HFFc6 (cell line): ENCODE measurements at regions not wholly inside any gene's neighbourhood (a gene's known extent, or its start where the extent isn't known, plus 50 kb on each side); places are given as distances from the start of the nearest gene placed in this dataset.

Source experiments
- DNase-seq: peaks from one replicate; pipeline ENCODE4 v3.0.0-alpha.2; 2018
- H3K27ac Mint-ChIP-seq: 2 replicates; pipeline ENCODE4 v1.8.0; 2020; ENCODE audit warnings: mild to moderate bottlenecking, mixed read lengths
- H3K27me3 Mint-ChIP-seq: 2 replicates; pipeline ENCODE4 v1.8.0; 2021; ENCODE audit warnings: mild to moderate bottlenecking, moderate library complexity, mixed read lengths; ENCODE audit not compliant: insufficient read depth
- H3K36me3 Mint-ChIP-seq: 2 replicates; pipeline ENCODE4 v1.8.0; 2021; ENCODE audit warnings: low read depth, mixed read lengths
- H3K4me1 Mint-ChIP-seq: 2 replicates; pipeline ENCODE4 v1.8.0; 2020; ENCODE audit warnings: low read depth, mixed read lengths
- H3K4me3 Mint-ChIP-seq: 2 replicates; pipeline ENCODE4 v1.8.0; 2020; ENCODE audit warnings: mild to moderate bottlenecking, moderate library complexity, mixed read lengths
- H3K9me3 Mint-ChIP-seq: 2 replicates; pipeline ENCODE4 v1.8.0; 2020; ENCODE audit warnings: mild to moderate bottlenecking, mixed read lengths
- TF ChIP-seq, protein P1 (sequence below): fragments of 200-600 bp; sonication (generic); IDR thresholded peaks from 2 replicates; pipeline ENCODE4 v1.5.0; 2021; ENCODE audit warnings: antibody characterized with exemption, mild to moderate bottlenecking

- H3K27ac Mint-ChIP-seq = no peak overlapping the region
- no peaks in the 10 kb centered on the region for H3K4me1 Mint-ChIP-seq
- peaks cover 6% of the 10 kb centered on the region for H3K36me3 Mint-ChIP-seq
- H3K4me3 Mint-ChIP-seq = no peak overlapping the region
- TF ChIP-seq, protein P1, sequence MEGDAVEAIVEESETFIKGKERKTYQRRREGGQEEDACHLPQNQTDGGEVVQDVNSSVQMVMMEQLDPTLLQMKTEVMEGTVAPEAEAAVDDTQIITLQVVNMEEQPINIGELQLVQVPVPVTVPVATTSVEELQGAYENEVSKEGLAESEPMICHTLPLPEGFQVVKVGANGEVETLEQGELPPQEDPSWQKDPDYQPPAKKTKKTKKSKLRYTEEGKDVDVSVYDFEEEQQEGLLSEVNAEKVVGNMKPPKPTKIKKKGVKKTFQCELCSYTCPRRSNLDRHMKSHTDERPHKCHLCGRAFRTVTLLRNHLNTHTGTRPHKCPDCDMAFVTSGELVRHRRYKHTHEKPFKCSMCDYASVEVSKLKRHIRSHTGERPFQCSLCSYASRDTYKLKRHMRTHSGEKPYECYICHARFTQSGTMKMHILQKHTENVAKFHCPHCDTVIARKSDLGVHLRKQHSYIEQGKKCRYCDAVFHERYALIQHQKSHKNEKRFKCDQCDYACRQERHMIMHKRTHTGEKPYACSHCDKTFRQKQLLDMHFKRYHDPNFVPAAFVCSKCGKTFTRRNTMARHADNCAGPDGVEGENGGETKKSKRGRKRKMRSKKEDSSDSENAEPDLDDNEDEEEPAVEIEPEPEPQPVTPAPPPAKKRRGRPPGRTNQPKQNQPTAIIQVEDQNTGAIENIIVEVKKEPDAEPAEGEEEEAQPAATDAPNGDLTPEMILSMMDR = no peak
- no peak for DNase-seq
- no peaks in the 10 kb centered on the region; the same call in 1 of the 2 replicates for H3K27me3 Mint-ChIP-seq
- H3K9me3 Mint-ChIP-seq = peaks cover 52% of the 10 kb centered on the region
Measured at GRCh38 chr13:21924958-21925357, 254.1 kb downstream of the FGF9 start.

DNA sequence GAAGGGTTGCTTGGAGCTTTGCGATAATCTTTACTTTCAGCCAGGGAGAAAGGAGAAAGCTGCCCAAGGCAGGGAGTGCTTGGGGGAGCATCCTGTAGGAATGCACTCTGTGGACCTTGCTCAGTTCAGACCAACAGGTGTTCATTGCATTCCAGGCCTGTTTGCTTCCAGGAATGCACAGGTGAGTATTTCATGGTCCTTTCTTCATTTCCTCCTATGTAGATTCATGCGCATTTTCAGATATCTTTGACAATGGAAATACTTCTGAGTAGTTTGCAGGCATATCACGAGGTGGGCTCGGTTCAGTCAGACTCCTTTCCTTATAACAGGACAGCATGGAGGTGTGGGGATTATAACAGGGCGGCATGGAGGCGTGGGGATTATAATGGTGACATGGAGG lies 254.8 kb downstream of the FGF9 start:
- H3K27me3 Mint-ChIP-seq = no peaks in the 10 kb centered on the region; the same call in 1 of the 2 replicates
- peaks cover 6% of the 10 kb centered on the region for H3K36me3 Mint-ChIP-seq
- H3K4me1 Mint-ChIP-seq = no peaks in the 10 kb centered on the region
- TF ChIP-seq, protein P1 = no peak
- no peak overlapping the region for H3K4me3 Mint-ChIP-seq
- no peak for DNase-seq
- H3K9me3 Mint-ChIP-seq = peaks cover 56% of the 10 kb centered on the region
- H3K27ac Mint-ChIP-seq = no peak overlapping the region

DNA sequence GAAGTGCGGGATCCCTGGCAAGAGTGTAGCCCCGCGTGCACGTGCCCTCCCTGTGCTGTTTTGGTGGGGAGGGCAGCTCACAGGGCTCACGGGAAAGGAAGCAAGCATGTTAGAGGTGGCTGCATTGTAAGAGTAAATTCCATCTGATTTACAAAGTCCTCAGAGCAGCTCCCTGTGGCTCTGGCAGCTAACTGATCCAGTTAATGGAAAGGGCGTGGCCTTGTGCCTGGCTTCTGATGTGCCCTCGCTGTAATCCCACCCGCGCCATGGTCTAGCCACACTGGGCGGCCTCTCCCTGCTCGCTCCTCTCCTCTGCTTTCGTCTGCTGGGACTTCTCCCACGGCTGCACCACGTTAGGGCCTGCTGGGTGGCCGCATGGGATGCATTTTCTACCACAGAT lies 258.5 kb downstream of the FGF9 start:
- Mint-ChIP-seq H3K9me3 (peaks cover 38% of the 10 kb centered on the region), H3K4me3 (no peak overlapping the region), H3K27ac (no peak overlapping the region)

DNA sequence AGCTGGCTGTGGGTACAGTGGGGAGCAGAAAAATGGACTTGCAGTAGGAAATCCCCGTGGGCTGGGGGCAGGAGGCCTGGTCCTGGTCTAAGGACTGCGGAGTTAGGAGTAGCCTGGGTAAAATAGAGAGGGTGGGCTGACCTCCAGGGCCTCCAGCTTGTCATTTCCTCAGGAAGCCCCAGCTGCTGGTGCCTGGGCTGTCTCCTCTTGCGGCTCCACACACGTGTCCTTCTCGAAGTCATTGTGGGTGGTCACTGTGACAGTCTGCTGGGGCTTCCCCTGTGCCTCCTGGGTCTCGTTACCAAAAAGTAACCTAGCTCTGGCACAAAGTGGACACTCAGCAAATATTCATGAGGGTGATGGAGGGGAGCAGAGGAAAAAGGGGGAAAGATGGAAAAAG lies 259.7 kb downstream of the FGF9 start:
- H3K27ac Mint-ChIP-seq = no peak overlapping the region
- no peaks in the 10 kb centered on the region for H3K4me1 Mint-ChIP-seq
- no peak overlapping the region for H3K4me3 Mint-ChIP-seq

More for the DNA sequence above, 258.5 kb downstream of the FGF9 start:
- no peak for DNase-seq
- Mint-ChIP-seq H3K27me3 (no peaks in the 10 kb centered on the region; the same call in 1 of the 2 replicates), H3K4me1 (no peaks in the 10 kb centered on the region), H3K36me3 (peaks cover 3% of the 10 kb centered on the region)
- TF ChIP-seq, protein P1 = no peak

DNA sequence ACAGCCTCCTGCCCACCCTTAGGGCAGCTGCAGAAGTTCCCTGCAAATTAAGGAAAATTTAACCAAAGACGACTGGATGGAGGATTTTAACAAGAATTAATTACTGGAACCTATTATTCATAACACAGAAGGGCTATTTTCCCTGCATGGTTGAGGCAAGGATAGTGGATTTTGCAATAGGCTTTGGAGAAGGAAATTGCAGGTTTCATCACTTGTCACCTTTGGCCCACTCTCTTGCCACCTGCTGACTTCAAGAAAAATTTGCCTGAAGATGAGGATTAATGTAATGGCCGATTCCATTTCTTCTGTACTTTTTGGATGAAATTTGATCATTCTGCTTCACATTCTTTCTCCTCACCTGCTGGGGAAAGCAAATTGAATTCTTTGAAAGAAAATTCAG lies 261.7 kb downstream of the FGF9 start:
- H3K36me3 Mint-ChIP-seq = no peaks in the 10 kb centered on the region; the same call in 1 of the 2 replicates
- H3K4me3 Mint-ChIP-seq = no peak overlapping the region
- TF ChIP-seq, protein P1 = no peak
- no peak overlapping the region for H3K27ac Mint-ChIP-seq
- no peak for DNase-seq
- H3K27me3 Mint-ChIP-seq = no peaks in the 10 kb centered on the region
- no peaks in the 10 kb centered on the region for H3K4me1 Mint-ChIP-seq
- H3K9me3 Mint-ChIP-seq = peaks cover 19% of the 10 kb centered on the region

More for the DNA sequence above, 259.7 kb downstream of the FGF9 start:
- TF ChIP-seq, protein P1 = no peak
- H3K36me3 Mint-ChIP-seq = no peaks in the 10 kb centered on the region; the same call in 1 of the 2 replicates
- no peak for DNase-seq
- peaks cover 27% of the 10 kb centered on the region for H3K9me3 Mint-ChIP-seq
- no peaks in the 10 kb centered on the region; the same call in 1 of the 2 replicates for H3K27me3 Mint-ChIP-seq

DNA sequence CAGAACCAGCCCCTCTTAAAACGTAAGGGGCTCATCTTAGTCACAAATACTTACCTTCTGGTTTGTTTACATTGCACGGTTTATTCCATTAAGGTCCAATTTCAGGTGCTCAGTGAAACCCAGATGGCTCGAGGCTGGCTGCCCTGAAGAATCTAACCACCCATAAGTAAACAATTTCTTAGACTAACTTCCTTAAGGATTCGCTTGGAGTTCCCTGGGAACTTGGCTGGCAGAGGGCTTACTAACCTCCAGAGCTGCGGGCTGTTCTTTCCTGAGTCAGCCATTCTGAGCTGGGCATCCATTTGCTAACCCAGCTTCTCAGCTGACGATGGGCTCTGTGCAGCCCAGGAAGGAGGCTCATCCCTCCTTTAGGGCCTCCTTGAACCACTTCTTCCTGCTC lies 262.1 kb downstream of the FGF9 start:
- Mint-ChIP-seq H3K36me3 (no peaks in the 10 kb centered on the region; the same call in 1 of the 2 replicates), H3K27me3 (no peaks in the 10 kb centered on the region)
- TF ChIP-seq, protein P1 = no peak

More for the DNA sequence above, 262.1 kb downstream of the FGF9 start:
- peaks cover 20% of the 10 kb centered on the region for H3K9me3 Mint-ChIP-seq
- H3K4me3 Mint-ChIP-seq = no peak overlapping the region
- H3K4me1 Mint-ChIP-seq = no peaks in the 10 kb centered on the region
- DNase-seq = no peak
- H3K27ac Mint-ChIP-seq = no peak overlapping the region
